ENCODE measurements at regions not wholly inside any gene's neighbourhood (a gene's known extent, or its start where the extent isn't known, plus 50 kb on each side); places are given as distances from the start of the nearest gene placed in this dataset.

- CTCF ChIA-PET (ENCODE audit: unreplicated experiment), result no interaction called here
Measured at GRCh38 chr2:41711736-41712135, 336.1 kb upstream of the PKDCC start.

GRCh38 chr2:41716497-41716896 is 331.3 kb upstream of the PKDCC start:
- Histone ChIP-seq H3K4me2 (ENCODE audit: low read length) (no peak overlapping the region), H4K20me1 (ENCODE audit: insufficient read depth, low read length) (no peaks in the 10 kb centered on the region), H3K9me3 (ENCODE audit: low read length) (no peaks in the 10 kb centered on the region), H3K79me2 (ENCODE audit: insufficient read depth, low read depth, low read length) (no peaks in the 10 kb centered on the region), H3K27ac (ENCODE audit: low read depth, low read length, poor library complexity, severe bottlenecking) (no peak overlapping the region), H3K4me3 (ENCODE audit: low read depth, low read length, poor library complexity, severe bottlenecking) (no peak overlapping the region), H2AFZ (ENCODE audit: low read length) (peak overlapping the region; percentile 19; the same call in 1 of the 2 replicates), H3K36me3 (ENCODE audit: insufficient read depth, low read length) (no peaks in the 10 kb centered on the region), H3K4me1 (ENCODE audit: insufficient read depth, low read length, poor library complexity, severe bottlenecking) (peaks cover 5% of the 10 kb centered on the region), H3K9me2 (ENCODE audit: insufficient read depth, low read length) (0 out of 2 replicates have a peak, but pooled peaks cover 3% of the 10 kb centered on the region)
- intact Hi-C loops (cut with micrococcal nuclease; ENCODE audit: unreplicated experiment), result no loop called here
- DNase-seq (ENCODE audit: low spot score), result no peak
- no TSS peak for BruUV-seq (replicated peaks)
- TF ChIP-seq, protein P1, sequence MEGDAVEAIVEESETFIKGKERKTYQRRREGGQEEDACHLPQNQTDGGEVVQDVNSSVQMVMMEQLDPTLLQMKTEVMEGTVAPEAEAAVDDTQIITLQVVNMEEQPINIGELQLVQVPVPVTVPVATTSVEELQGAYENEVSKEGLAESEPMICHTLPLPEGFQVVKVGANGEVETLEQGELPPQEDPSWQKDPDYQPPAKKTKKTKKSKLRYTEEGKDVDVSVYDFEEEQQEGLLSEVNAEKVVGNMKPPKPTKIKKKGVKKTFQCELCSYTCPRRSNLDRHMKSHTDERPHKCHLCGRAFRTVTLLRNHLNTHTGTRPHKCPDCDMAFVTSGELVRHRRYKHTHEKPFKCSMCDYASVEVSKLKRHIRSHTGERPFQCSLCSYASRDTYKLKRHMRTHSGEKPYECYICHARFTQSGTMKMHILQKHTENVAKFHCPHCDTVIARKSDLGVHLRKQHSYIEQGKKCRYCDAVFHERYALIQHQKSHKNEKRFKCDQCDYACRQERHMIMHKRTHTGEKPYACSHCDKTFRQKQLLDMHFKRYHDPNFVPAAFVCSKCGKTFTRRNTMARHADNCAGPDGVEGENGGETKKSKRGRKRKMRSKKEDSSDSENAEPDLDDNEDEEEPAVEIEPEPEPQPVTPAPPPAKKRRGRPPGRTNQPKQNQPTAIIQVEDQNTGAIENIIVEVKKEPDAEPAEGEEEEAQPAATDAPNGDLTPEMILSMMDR (conservative IDR thresholded peaks at IDR 0.05; ENCODE audit: low read length), result no peak
- TF ChIP-seq EZH2phosphoT487 (IDR thresholded peaks at IDR 0.05; ENCODE audit: borderline replicate concordance, low read depth, low read length), result no peak
- POLR2A ChIA-PET, result interaction anchor here (0.8 kb wide), 1 partner anchor 210 kb away, joined by 4 read pairs; no protein-coding TSS in a partner anchor
- CTCF ChIA-PET (ENCODE audit: unreplicated experiment), result no interaction called here

More at GRCh38 chr2:41711736-41712135, 336.1 kb upstream of the PKDCC start:
- Histone ChIP-seq H3K4me2 (ENCODE audit: low read length) (no peak overlapping the region), H2AFZ (ENCODE audit: low read length) (no peak overlapping the region), H3K4me3 (ENCODE audit: low read depth, low read length, poor library complexity, severe bottlenecking) (no peak overlapping the region), H3K9me3 (ENCODE audit: low read length) (no peaks in the 10 kb centered on the region), H3K9me2 (ENCODE audit: insufficient read depth, low read length) (no peaks in the 10 kb centered on the region), H4K20me1 (ENCODE audit: insufficient read depth, low read length) (no peaks in the 10 kb centered on the region), H3K27ac (ENCODE audit: low read depth, low read length, poor library complexity, severe bottlenecking) (no peak overlapping the region), H3K79me2 (ENCODE audit: insufficient read depth, low read depth, low read length) (no peaks in the 10 kb centered on the region), H3K4me1 (ENCODE audit: insufficient read depth, low read length, poor library complexity, severe bottlenecking) (peaks cover 5% of the 10 kb centered on the region), H3K36me3 (ENCODE audit: insufficient read depth, low read length) (no peaks in the 10 kb centered on the region)
- POLR2A ChIA-PET, result no interaction called here
- intact Hi-C loops (cut with micrococcal nuclease; ENCODE audit: unreplicated experiment), result no loop called here
- TF ChIP-seq, protein P1 (conservative IDR thresholded peaks at IDR 0.05; ENCODE audit: low read length), result no peak
- TF ChIP-seq EZH2phosphoT487 (IDR thresholded peaks at IDR 0.05; ENCODE audit: borderline replicate concordance, low read depth, low read length), result no peak
- BruUV-seq (replicated peaks), result no TSS peak
- no peak for DNase-seq (ENCODE audit: low spot score)

GRCh38 chr2:41717839-41718238 is 330.0 kb upstream of the PKDCC start:
- ChIA-PET POLR2A (interaction anchor here (0.7 kb wide), 1 partner anchor 8 kb away, joined by 3 read pairs; no protein-coding TSS in a partner anchor), CTCF (ENCODE audit: unreplicated experiment) (no interaction called here)
- BruUV-seq (replicated peaks), result no TSS peak
- no peaks in the 10 kb centered on the region for H3K36me3 ChIP-seq (ENCODE audit: insufficient read depth, low read length)
- no peaks in the 10 kb centered on the region for H3K9me3 ChIP-seq (ENCODE audit: low read length)
- H3K4me1 ChIP-seq (ENCODE audit: insufficient read depth, low read length, poor library complexity, severe bottlenecking), result peaks cover 5% of the 10 kb centered on the region
- H3K27ac ChIP-seq (ENCODE audit: low read depth, low read length, poor library complexity, severe bottlenecking), result no peak overlapping the region
- no peak overlapping the region for H3K4me3 ChIP-seq (ENCODE audit: low read depth, low read length, poor library complexity, severe bottlenecking)
- intact Hi-C loops (cut with micrococcal nuclease; ENCODE audit: unreplicated experiment), result no loop called here
- TF ChIP-seq, protein P1 (conservative IDR thresholded peaks at IDR 0.05; ENCODE audit: low read length), result no peak
- TF ChIP-seq EZH2phosphoT487 (IDR thresholded peaks at IDR 0.05; ENCODE audit: borderline replicate concordance, low read depth, low read length), result no peak
- no peaks in the 10 kb centered on the region for H3K79me2 ChIP-seq (ENCODE audit: insufficient read depth, low read depth, low read length)
- H3K9me2 ChIP-seq (ENCODE audit: insufficient read depth, low read length), result 0 out of 2 replicates have a peak, but pooled peaks cover 3% of the 10 kb centered on the region
- no peak overlapping the region for H3K4me2 ChIP-seq (ENCODE audit: low read length)
- H4K20me1 ChIP-seq (ENCODE audit: insufficient read depth, low read length), result no peaks in the 10 kb centered on the region
- no peak for DNase-seq (ENCODE audit: low spot score)
- 0 out of 2 replicates have a peak overlapping the region, but pooled peaks have one; percentile 23 for H2AFZ ChIP-seq (ENCODE audit: low read length)
